DMS 273 (cell line): ENCODE measurements at regions not wholly inside any gene's neighbourhood (a gene's known extent, or its start where the extent isn't known, plus 50 kb on each side); places are given as distances from the start of the nearest gene placed in this dataset.

Experiments used
- DNase-seq: peaks from one replicate; lab custom pipeline; 2025; ENCODE audit not compliant: unreplicated experiment; lab: John Stamatoyannopoulos, UW

DNA sequence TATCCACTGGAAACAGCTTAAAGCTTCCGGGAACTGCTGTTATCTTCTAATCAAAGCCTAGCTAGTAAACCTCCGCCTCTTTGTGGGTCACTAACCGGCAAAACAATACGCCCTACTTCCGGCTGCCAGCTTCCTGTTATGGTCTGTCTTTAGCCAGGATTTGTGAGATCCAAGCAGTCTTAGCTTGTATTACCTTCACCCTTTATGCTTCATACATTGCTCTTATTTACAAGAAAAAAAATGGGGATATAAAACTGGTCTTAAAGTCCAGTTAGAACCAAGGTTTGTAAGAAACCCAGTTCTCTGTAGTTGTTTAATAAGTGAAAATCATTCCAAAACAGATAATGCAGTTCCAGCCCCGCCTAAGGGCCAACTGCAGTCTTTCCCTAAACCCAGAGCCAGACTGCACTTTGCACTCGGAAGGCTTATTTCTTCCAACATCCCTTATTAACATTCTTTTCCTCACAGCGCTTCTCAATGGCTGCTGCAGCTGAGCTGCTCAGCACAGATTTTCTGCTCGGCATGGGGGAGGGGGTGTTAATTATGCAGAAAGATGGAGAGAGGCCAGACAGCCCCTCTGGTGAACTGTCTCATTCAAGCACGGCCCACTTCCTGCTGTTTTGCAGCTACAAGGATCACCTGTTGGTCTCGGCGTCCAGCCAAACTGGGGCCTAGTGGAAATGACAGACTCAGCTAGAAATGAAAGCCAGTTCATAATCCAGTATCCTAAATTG is 368.4 kb downstream of the KLF12 start:
- DNase-seq, result peak; percentile 94

DNA sequence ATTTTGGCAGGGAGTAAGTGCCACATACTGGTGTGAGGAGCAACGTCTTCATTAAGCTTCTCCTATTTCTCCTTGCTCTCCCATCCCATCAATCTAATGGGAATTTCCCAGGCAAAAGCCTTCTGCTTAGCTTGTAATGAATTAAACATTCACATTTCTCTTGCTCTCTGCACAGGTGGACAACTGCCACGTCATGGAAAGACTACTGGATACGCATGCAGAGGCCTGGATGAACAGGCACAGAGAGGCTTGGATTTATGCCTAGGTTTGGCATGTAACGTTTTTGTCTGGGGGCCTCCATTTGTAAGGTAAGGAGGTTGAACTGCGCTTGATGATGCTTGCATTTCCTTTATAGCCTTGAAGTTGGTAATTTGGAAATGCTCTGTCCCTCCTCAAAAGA is 374.8 kb downstream of the KLF12 start:
- no peak for DNase-seq

DNA sequence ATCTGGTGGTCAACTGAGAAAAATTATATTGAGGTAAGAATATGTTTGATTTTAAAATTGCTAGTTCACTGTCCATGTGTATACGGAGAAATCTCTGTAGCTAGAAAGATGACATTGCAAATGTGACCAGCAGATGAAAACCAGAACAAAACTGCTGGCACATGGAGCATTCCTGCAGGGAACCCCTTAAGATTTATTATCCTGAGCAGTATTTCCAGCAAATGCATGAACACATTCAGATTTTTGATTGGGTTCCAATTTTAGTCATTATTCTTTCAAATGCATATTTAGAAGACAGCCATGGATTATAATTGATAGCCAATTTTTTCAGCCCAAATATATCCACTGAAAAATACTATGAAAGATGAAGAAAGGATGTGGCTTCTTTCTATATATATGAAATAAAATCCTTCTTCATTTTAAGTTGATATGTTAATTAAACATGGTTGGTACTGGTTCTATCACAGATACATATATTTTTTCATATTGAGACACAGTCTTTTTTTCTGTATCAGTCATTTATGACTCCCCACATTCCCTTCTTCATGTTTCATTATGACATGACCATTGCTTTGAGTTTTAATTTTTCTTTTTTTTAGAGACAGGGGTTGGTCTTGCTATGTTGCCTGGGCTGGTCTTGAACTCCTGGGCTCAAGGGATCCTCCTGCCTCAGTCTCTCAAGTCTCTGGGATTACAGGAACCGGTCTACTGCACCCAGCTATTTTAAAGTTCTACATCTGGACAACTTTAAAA is 376.5 kb downstream of the KLF12 start:
- no peak for DNase-seq

DNA sequence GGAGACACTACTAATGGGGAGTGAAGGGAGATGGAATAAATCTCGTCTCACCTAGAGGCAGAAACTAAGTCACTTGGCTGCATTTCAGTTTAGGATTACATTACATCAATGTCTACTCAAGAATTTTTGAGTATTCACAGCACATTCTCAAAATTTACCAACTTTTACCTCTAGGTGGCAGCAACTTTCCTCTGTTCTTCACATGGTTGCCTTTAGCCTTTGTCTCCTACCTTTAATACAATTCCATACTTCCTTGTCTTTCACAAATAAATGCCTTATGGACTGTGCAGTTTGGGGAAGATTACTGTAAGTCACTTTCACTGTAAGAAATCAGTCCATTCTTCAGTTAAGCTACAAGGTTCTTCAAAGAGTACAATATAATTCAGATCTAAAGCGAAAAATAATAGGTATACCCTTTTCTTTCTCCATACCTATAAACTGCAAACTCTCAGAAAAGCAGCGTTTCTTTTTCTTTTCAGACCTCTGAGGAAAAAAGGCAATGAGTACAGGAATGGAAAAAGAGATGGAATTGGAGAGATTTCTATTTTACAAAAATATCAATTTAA is 379.4 kb downstream of the KLF12 start:
- DNase-seq, result peak; percentile 81

DNA sequence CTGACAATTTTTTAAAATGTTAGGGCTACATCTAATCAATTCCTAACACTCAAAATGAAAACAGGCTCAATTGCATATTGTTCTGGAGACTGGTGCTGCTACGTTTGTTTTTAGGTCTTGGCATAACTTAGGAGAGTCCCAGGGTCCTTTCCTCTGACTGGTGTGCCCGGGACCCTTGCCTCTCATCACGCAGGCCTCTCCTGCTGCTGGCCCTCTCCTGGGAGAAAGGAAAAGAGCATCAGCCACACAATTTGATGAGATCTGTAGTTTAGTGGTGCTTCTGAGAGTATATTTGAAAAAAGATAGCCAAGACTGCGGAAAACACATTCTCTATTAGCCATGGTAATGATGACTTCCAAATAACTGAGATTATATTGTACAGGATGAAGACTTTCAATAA is 380.0 kb downstream of the KLF12 start:
- DNase-seq, result no peak

DNA sequence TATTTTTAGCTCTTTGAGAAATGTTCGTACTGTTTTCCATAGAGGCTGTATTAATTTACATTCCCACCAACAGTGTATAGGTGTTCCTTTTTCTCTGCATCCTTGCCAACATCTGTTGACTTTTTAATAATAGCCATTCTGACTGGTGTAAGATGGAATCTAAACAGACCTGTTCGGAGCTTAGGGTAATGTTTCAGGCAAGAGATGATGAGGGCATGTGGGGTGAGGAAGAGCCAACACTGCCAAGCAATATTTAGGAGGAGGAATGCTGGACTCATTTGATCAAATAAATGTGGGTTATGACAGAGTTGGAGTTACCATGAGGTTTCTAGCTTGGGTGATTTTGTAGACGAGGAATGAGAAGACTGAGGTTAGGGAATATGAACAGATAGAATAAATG is 382.9 kb downstream of the KLF12 start:
- DNase-seq, result no peak

GRCh38 chr13:73748404-73748803 is 385.8 kb downstream of the KLF12 start:
- DNase-seq, result no peak

GRCh38 chr13:73745190-73745589 is 389.0 kb downstream of the KLF12 start:
- DNase-seq, result no peak

DNA sequence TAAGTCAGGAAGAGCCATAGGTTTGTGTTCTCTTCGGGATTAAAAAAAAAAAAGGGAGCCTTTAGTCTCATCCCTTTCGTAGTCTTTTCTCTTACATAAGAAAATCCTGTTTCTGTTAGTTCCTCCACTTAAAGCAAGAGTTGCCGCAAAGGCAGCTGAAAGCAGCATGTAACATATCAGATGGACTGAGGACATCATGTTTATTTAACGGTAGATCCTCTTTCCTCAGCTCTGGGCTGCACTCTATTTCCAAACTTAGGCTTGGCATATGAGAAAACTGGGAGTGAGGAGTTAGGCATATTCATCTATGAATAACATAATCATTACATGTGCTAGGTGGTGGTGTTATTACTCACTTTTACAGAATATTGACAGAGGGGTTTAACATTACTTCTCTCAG is 391.2 kb downstream of the KLF12 start:
- no peak for DNase-seq

DNA sequence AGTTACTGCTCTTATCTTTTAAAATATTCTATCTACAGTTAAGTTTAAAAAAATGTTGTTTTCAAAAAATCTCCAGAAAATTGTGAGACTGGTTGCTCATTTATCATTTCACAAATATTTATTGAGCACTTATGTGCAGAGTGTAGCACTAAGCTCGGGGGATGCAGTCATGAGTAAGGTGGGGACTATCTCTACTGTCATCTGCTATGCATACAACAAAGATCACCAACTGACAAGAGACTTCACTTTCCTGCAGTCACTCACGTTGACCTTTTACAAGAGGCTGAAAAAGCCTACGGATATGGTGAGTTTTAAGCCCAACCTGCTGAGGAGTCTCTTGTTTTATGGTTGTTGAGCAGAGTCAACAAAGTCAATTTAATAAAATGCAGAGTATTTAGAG is 392.5 kb downstream of the KLF12 start:
- DNase-seq, result no peak

- DNase-seq, result no peak
Observed at GRCh38 chr13:73741111-73741510, 393.1 kb downstream of the KLF12 start.

GRCh38 chr13:73740666-73741065 is 393.5 kb downstream of the KLF12 start:
- no peak for DNase-seq

DNA sequence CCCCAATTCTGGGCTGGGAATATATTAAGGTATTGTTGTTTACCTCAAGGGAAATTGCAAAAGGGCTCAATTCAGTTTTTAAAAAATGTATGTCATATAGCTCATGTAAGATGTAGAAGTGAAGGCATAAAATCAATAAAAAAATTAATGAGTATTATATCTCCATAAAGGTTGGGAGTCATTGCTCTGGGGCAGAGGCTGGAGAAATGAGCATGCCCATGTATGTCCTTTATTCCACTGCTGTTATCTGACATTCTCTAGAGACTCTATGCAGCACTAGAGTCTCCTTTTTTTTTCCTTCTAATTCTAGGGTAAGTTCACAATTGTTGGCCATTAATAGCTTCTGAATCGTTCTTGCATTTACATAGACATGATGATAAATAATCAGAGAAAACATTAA is 394.8 kb downstream of the KLF12 start:
- DNase-seq, result no peak

DNA sequence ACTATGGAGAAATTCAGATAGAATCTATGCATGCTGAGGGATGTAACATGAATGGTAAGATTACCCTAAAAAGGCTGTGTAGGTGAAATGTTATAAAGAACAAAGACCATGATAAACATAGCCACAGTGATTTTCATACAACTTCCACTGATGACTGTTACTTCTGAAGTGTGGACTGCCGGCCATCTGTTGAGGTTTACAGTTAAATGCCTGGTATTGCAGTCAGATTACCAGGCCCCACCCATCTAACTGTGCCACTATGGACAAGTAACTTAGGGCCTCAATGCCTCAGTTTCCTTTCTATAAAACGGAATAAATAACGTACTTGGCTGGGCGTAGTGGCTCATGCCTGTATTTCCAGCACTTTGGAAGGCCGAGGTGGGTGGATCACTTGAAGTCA is 395.6 kb downstream of the KLF12 start:
- DNase-seq, result peak; percentile 0

DNA sequence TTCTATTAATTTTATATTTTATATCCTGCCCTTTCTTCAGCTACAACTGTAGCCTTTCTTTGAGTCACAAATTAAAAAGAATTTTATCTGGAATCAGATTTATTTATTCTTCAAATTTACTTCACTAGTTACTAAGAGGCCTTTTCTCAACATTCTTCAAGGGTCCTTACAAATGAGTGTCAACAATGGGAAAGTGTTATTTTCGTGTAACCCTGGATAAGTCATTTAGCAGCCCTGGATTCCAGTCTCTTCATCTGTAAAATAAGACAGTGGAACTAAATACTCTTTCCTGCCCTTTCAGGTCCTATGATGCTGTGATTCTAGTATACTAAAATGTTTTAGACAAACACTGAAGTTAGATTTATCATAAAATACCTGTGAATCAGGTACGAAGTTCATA is 397.0 kb downstream of the KLF12 start:
- no peak for DNase-seq

DNA sequence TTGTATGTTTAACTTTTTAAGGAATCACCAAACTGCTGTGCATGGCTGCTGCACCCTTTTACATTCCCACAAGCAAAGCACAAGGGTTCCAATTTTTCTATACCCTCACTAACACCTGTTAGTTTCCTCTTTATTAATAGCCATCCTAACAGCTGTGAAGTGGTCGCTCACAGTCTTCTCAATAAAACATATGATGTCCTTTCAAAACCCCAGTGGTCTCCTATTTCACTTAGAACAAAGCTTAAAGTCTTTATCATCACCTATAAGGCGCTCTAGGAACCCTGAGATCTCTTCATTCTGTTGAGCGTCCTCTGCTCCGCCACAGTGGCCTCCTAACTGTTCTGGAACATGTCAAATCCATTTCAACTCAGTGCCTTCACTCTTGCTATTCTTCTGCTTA is 400.5 kb downstream of the KLF12 start:
- DNase-seq, result no peak

DNA sequence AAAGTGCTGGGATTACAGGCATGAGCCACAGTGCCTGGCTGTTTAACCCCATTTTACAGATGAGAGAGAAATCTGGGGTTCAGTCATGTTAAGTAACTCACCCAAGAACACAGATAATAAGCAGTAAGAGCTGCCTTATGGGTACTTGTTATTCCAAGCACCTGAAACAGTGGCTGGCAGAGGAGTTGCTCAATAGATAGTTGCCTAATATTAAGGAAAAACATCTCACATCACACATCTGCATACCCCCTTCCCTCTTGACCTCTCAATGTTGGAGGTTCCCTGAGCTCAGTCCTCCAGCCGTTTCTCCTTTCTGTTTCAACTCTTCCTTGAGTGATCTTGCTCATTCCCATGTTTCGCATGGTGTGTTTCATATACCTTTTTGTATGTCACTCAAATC is 401.9 kb downstream of the KLF12 start:
- no peak for DNase-seq

DNA sequence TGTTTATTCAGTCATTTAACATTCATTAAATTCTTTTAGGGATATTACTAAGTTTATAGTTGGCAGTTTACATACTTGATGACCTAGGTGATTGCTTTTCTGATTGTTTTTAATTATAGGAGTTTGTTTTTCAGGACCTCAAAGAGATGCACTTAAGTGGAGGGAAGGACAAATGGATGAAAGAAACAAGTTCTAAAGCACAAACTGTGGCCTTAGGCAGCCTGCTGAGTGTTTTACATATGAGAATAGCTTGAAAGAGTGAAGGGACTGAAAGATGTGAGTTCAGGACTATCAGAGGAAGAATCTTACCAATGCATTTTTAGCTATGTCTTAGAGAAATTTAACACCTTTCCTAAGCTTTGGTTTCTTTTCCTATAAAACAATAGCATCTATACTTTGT is 402.6 kb downstream of the KLF12 start:
- DNase-seq, result no peak

GRCh38 chr13:73730014-73730413 is 404.2 kb downstream of the KLF12 start:
- no peak for DNase-seq

GRCh38 chr13:73729046-73729445 is 405.2 kb downstream of the KLF12 start:
- DNase-seq, result no peak

DNA sequence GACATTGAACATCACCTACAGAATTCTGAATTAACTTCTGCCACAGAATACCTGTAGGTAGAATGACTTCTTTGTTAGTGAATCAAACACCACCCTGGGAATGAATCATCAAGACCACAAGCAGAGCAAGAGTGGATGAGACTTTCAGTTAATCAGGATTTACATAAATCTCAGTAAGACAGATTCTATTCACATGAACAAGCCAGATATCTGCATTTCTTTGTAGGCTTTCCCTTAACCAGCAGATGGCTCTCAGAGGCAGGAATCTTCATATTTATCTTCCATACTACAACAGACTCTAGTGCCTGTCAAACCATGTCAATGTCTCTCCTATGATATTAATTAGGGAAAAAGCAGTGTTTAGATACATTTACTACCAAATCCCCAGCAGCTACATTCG is 412.1 kb downstream of the KLF12 start:
- peak; percentile 23 for DNase-seq

DNA sequence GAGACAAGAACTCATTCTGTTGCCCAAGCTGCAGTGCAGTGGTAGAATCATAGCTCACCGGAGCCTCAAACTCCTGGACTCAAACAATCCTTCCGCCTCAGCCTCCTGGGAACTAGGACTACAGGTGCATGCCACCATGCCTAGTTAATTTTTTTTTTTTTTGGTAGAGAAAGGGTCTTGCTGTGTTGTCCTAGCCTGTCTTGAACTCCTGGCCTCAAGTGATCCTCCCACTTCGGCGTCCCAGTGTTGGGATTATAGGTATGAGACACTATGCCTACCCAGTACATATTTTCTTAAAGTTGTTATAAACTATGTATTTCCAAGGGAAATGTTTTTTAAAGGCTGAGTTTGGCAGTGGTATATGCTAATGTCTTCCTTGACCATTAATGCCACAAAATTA is 412.6 kb downstream of the KLF12 start:
- no peak for DNase-seq
